GM12864 (cell line): ENCODE measurements at regions not wholly inside any gene's neighbourhood (a gene's known extent, or its start where the extent isn't known, plus 50 kb on each side); places are given as distances from the start of the nearest gene placed in this dataset.

Experiments used
- DNase-seq: peaks from one replicate; pipeline ENCODE4 v3.0.0-alpha.2; 2011; ENCODE audit warnings: low read depth
- H3K4me3 ChIP-seq: 2 replicates; pipeline ENCODE4 v1.5.1; 2011; ENCODE audit warnings: mild to moderate bottlenecking, low read depth, low read length, control low read depth
- CTCF ChIP-seq: IDR thresholded peaks from 2 replicates; pipeline ENCODE4 v1.5.1; 2011; ENCODE audit warnings: low read depth, mild to moderate bottlenecking, moderate library complexity, low read length, control low read depth, inconsistent platforms; ENCODE audit errors: missing control alignments

- TF ChIP-seq CTCF: no peak
- no peak overlapping the region for H3K4me3 ChIP-seq
- DNase-seq: no peak
These were observed 328.8 kb downstream of the ARPP21 start for GRCh38 chr3:35968043-35968622.

- no peak for TF ChIP-seq CTCF
- no peak overlapping the region for H3K4me3 ChIP-seq
- no peak for DNase-seq
These were observed 330.1 kb downstream of the ARPP21 start for GRCh38 chr3:35969406-35969805.

DNA sequence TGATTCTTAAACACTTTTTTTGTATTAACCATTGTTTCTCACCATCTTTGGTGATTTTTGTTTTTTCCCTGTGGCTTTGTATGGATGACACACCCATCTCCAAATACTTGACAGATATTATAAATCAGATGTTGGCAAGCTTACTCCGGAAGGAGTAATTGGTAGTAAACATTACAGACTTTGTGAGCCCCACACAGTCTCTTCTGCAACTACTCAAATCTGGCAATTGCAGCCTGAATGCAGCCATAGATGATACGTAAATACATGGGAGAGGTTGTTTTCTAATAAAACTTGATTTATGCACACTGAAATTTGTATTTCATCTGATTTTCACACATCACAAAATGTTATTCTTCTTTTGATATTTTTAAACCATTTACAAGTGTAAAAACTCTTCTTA is 331.5 kb downstream of the ARPP21 start:
- TF ChIP-seq CTCF: no peak
- H3K4me3 ChIP-seq: no peak overlapping the region
- DNase-seq: no peak

DNA sequence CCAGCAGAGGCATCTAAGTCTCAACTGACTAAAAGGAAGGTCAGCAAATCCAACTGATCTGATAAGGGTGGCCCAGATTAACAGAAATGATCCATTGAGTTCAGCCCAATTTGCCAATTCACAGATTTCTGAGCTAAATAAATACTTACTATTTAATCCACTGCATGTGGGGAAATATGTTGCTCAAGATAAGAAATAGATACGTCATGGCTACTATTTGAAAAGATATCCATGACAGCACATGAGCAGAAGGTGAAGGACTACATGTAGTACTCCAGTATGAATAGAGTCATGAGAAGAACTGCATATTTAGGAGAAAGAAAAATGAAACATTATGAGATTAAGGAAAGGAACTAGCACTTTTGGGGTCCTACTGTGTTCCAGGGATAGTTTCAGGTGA is 332.4 kb downstream of the ARPP21 start:
- no peak for TF ChIP-seq CTCF
- H3K4me3 ChIP-seq: no peak overlapping the region
- DNase-seq: no peak

- no peak for TF ChIP-seq CTCF
- H3K4me3 ChIP-seq: no peak overlapping the region
- DNase-seq: no peak
These were observed 335.5 kb downstream of the ARPP21 start for GRCh38 chr3:35974872-35975271.

DNA sequence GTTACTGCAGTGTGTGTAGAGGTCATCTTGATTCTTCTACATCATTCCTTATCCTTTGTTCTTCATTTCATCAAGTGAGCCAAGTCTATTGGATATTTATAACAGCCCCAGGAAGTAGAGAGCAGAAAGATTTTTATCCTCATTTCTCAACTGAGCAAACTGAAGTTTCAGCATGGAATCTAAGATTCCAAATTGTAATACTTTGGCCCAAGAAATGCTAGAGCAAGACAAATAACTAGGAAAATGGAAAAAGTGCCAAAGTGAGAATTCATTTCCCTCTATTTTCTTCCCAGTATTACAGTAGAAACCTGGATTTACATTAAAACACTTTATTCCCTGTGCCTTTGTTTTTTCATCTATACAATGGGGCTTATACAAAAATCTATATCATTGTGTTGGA is 346.8 kb downstream of the ARPP21 start:
- no peak overlapping the region for H3K4me3 ChIP-seq
- no peak for TF ChIP-seq CTCF
- no peak for DNase-seq

GRCh38 chr3:35987386-35987785 is 348.1 kb downstream of the ARPP21 start:
- TF ChIP-seq CTCF: no peak
- H3K4me3 ChIP-seq: no peak overlapping the region
- DNase-seq: no peak
